SK-N-SH (cell line): ENCODE measurements at regions not wholly inside any gene's neighbourhood (a gene's known extent, or its start where the extent isn't known, plus 50 kb on each side); places are given as distances from the start of the nearest gene placed in this dataset.

Experiments used
- CTCF ChIA-PET: fragments of 300-600, 350-600 bp; formaldehyde crosslinking; extraction: SDS; loops from one replicate; lab custom pipeline; 2021; lab: Yijun Ruan, JAX
- POLR2A ChIA-PET: fragments of 350-600 bp; sonication (Branson Sonifier 250); formaldehyde crosslinking; extraction: SDS; loops from one replicate; lab custom pipeline; 2020; ENCODE audit warnings: antibody characterized with exemption, inconsistent platforms; lab: Yijun Ruan, JAX
- DNase-seq: peaks from one replicate; pipeline ENCODE4 v3.0.0; 2012
- H2AFZ ChIP-seq: fragments of 200-600 bp; sonication (generic); 2 replicates; pipeline ENCODE4 v1.8.1; 2016; ENCODE audit warnings: antibody characterized with exemption, mild to moderate bottlenecking, low read depth
- H3F3A ChIP-seq: fragments of 200-600 bp; sonication (generic); replicated peaks from 2 replicates; pipeline ENCODE3; 2016; ENCODE audit warnings: antibody characterized with exemption, mild to moderate bottlenecking; ENCODE audit not compliant: insufficient read depth
- H3K27ac ChIP-seq, 2 experiments: fragments of 200-500 bp in 1 of 2; fragments of 200-600 bp in 1 of 2; sonication (Bioruptor generic) in 1 of 2; sonication (generic), shearing (Covaris generic) in 1 of 2; 2 replicates each; pipeline versions ENCODE4 v1.5.1 to v1.6.1; 2014 to 2016; ENCODE audit warnings: low read depth in 2 of 2, inconsistent platforms in 1 of 2, low read length in 1 of 2, mild to moderate bottlenecking in 1 of 2, mixed read lengths in 1 of 2
- H3K27me3 ChIP-seq: fragments of 200-600 bp; sonication (generic), shearing (Covaris generic); 2 replicates; pipeline ENCODE4 v1.6.1; 2016; ENCODE audit warnings: mixed run types; ENCODE audit not compliant: insufficient read depth
- H3K36me3 ChIP-seq, 2 experiments: fragments of 200-500 bp in 1 of 2; fragments of 200-600 bp in 1 of 2; sonication (Bioruptor generic) in 1 of 2; sonication (generic) in 1 of 2; replicated peaks in 1 of 2; 2 replicates each; pipeline versions ENCODE3 to v1.5.1; 2014 to 2016; ENCODE audit warnings: low read length in 1 of 2, mild to moderate bottlenecking in 1 of 2; ENCODE audit not compliant: insufficient read depth in 2 of 2, control insufficient read depth in 1 of 2
- H3K4me1 ChIP-seq, 2 experiments: fragments of 200-500 bp in 1 of 2; fragments of 200-600 bp in 1 of 2; sonication (Bioruptor generic) in 1 of 2; sonication (generic), shearing (Covaris generic) in 1 of 2; 2 replicates each; pipeline versions ENCODE4 v1.5.1 to v1.6.1; 2014 to 2016; ENCODE audit warnings: low read depth in 1 of 2, low read length in 1 of 2, mixed run types in 1 of 2; ENCODE audit not compliant: insufficient read depth in 2 of 2, control insufficient read depth in 1 of 2
- H3K4me2 ChIP-seq: fragments of 200-600 bp; sonication (generic), shearing (Covaris generic); 2 replicates; pipeline ENCODE4 v1.6.1; 2017; ENCODE audit warnings: mixed run types
- H3K4me3 ChIP-seq, 2 experiments: fragments of 200-500 bp in 1 of 2; fragments of 200-600 bp in 1 of 2; sonication (Bioruptor generic) in 1 of 2; sonication (generic), shearing (Covaris generic) in 1 of 2; 2 replicates each; pipeline versions ENCODE4 v1.5.1 to v1.8.1; 2014 to 2016; ENCODE audit warnings: low read depth in 2 of 2, inconsistent platforms in 1 of 2, low read length in 1 of 2, mild to moderate bottlenecking in 1 of 2, mixed read lengths in 1 of 2, moderate library complexity in 1 of 2
- H3K79me2 ChIP-seq: fragments of 200-600 bp; sonication (generic); 2 replicates; pipeline ENCODE4 v1.8.1; 2017; ENCODE audit warnings: mild to moderate bottlenecking; ENCODE audit not compliant: insufficient read depth
- H3K9ac ChIP-seq: fragments of 200-600 bp; sonication (generic); 2 replicates; pipeline ENCODE4 v1.6.1; 2017; ENCODE audit warnings: mixed run types
- H3K9me2 ChIP-seq: fragments of 200-600 bp; sonication (generic); 2 replicates; pipeline ENCODE4 v1.6.1; 2017; ENCODE audit warnings: mixed run types
- H3K9me3 ChIP-seq: fragments of 200-600 bp; sonication (generic); 2 replicates; pipeline ENCODE4 v1.6.1; 2017; ENCODE audit warnings: mixed run types, mild to moderate bottlenecking, moderate library complexity
- H4K20me1 ChIP-seq: fragments of 200-600 bp; sonication (generic); 2 replicates; pipeline ENCODE4 v1.6.1; 2017; ENCODE audit warnings: mild to moderate bottlenecking, mixed run types; ENCODE audit not compliant: insufficient read depth
- CTCF ChIP-seq: fragments of 200-600 bp; sonication (generic); IDR thresholded peaks from 2 replicates; pipeline ENCODE4 v1.6.1; 2017; ENCODE audit warnings: antibody characterized with exemption, mild to moderate bottlenecking, moderate library complexity
- ELF1 ChIP-seq: IDR thresholded peaks from 2 replicates; pipeline ENCODE4 v1.4.0; 2012
- FOSL2 ChIP-seq: IDR thresholded peaks from 2 replicates; pipeline ENCODE4 v1.4.0; 2012; ENCODE audit warnings: low read depth, mild to moderate bottlenecking, moderate library complexity, borderline replicate concordance
- FOXJ3 ChIP-seq: sonication (generic); formaldehyde crosslinking; IDR thresholded peaks from 2 replicates; pipeline ENCODE4 v1.5.1; 2020; ENCODE audit warnings: mild to moderate bottlenecking, missing genetic modification reagents
- GATA2 ChIP-seq: sonication (generic); formaldehyde crosslinking; IDR thresholded peaks from 2 replicates; pipeline ENCODE4 v1.5.0; 2020; ENCODE audit warnings: mild to moderate bottlenecking, missing genetic modification reagents
- IRF3 ChIP-seq: fragments of 150-350 bp; IDR thresholded peaks from 2 replicates; pipeline ENCODE4 v1.6.1; 2016; ENCODE audit warnings: mild to moderate bottlenecking, low read depth, low read length
- JUND ChIP-seq: IDR thresholded peaks from 2 replicates; pipeline ENCODE4 v1.4.0; 2012
- NFIC ChIP-seq: IDR thresholded peaks from 2 replicates; pipeline ENCODE4 v1.4.0; 2012; ENCODE audit warnings: borderline replicate concordance
- POLR2AphosphoS5 ChIP-seq: IDR thresholded peaks from 2 replicates; pipeline ENCODE4 v1.6.1; 2012; ENCODE audit warnings: low read depth, low read length
- RAD21 ChIP-seq: IDR thresholded peaks from 2 replicates; pipeline ENCODE4 v1.6.1; 2012; ENCODE audit warnings: mild to moderate bottlenecking, low read length
- RXRA ChIP-seq: IDR thresholded peaks from 2 replicates; pipeline ENCODE4 v1.4.0; 2012; ENCODE audit warnings: low read depth, mild to moderate bottlenecking, borderline replicate concordance
- SIN3A ChIP-seq: IDR thresholded peaks from 2 replicates; pipeline ENCODE4 v1.6.1; 2012; ENCODE audit warnings: low read depth, mild to moderate bottlenecking, low read length, moderate library complexity, borderline replicate concordance
- TAF1 ChIP-seq: IDR thresholded peaks from 2 replicates; pipeline ENCODE4 v1.6.1; 2012; ENCODE audit warnings: low read depth, mild to moderate bottlenecking, low read length, moderate library complexity, borderline replicate concordance
- USF1 ChIP-seq: IDR thresholded peaks from 2 replicates; pipeline ENCODE4 v1.4.0; 2012; ENCODE audit warnings: low read depth, borderline replicate concordance
- YY1 ChIP-seq: IDR thresholded peaks from 2 replicates; pipeline ENCODE4 v1.4.0; 2012; ENCODE audit warnings: low read depth, mild to moderate bottlenecking
- WGBS: methylation state at CpG from one replicate; pipeline ENCODE4 v1.1.6; 2017; ENCODE audit warnings: low lambda C conversion rate; 5-methylcytosine and 5-hydroxymethylcytosine counted together

- Histone ChIP-seq H3K27ac (no peak overlapping the region), H3K9me3 (no peaks in the 10 kb centered on the region), H2AFZ (no peak overlapping the region), H3K27me3 (peaks cover 18% of the 10 kb centered on the region), H3K9me2 (no peaks in the 10 kb centered on the region), H4K20me1 (no peaks in the 10 kb centered on the region), H3K9ac (no peak overlapping the region), H3K4me3 (no peak overlapping the region), H3K4me2 (no peak overlapping the region), H3K36me3 (no peaks in the 10 kb centered on the region), H3K79me2 (no peaks in the 10 kb centered on the region), H3F3A (no peaks in the 10 kb centered on the region), H3K4me1 (peaks cover 0 to 33% of the 10 kb centered on the region in 2 experiments; a peak in 1 of 4 replicates)
- DNase-seq, result no peak
- ChIA-PET CTCF (interaction anchor here (0.7 to 0.9 kb wide), 2 partner anchors 23 to 535 kb away, joined by 3 to 4 read pairs; no protein-coding TSS in a partner anchor), POLR2A (no interaction called here)
- WGBS, result 57% methylated on average over 4 of the region's 4 CpGs
- no peak for TF ChIP-seq GATA2 (CRISPR knock-in tag)
- TF ChIP-seq RXRA, result no peak
- no peak for TF ChIP-seq JUND
These were observed 316.8 kb upstream of the TNRC6C start for GRCh38 chr17:77641718-77642117.

- ChIA-PET POLR2A (no interaction called here), CTCF (interaction anchor here (0.6 to 3.3 kb wide), 10 partner anchors 11 to 368 kb away, joined by 3 to 10 read pairs (median 4); no protein-coding TSS in a partner anchor)
- H3K4me3 ChIP-seq, result no peak overlapping the region
- H3K27me3 ChIP-seq, result peaks cover 11% of the 10 kb centered on the region
- H3K9me2 ChIP-seq, result no peaks in the 10 kb centered on the region
- no peaks in the 10 kb centered on the region for H3F3A ChIP-seq
- no peak overlapping the region for H2AFZ ChIP-seq
- H3K9me3 ChIP-seq, result no peaks in the 10 kb centered on the region
- H3K36me3 ChIP-seq, result no peaks in the 10 kb centered on the region
- H3K79me2 ChIP-seq, result no peaks in the 10 kb centered on the region
- no peak overlapping the region for H3K27ac ChIP-seq
- 65% methylated on average over 15 of the region's 15 CpGs for WGBS
- DNase-seq, result no peak
- H3K9ac ChIP-seq, result no peak overlapping the region
- no peak for TF ChIP-seq CTCF
- no peak for TF ChIP-seq RAD21
- TF ChIP-seq ELF1, result no peak
- TF ChIP-seq FOXJ3, result no peak
- TF ChIP-seq YY1, result no peak
- TF ChIP-seq FOSL2, result no peak
- no peak for TF ChIP-seq NFIC
- no peak for TF ChIP-seq RXRA
- TF ChIP-seq IRF3, result no peak
- TF ChIP-seq USF1, result no peak
- TF ChIP-seq SIN3A, result no peak
- no peak for TF ChIP-seq POLR2AphosphoS5
- TF ChIP-seq TAF1, result no peak
- TF ChIP-seq JUND, result no peak
- H3K4me2 ChIP-seq, result no peak overlapping the region
- no peaks in the 10 kb centered on the region for H4K20me1 ChIP-seq
- H3K4me1 ChIP-seq, result peaks cover 0 to 17% of the 10 kb centered on the region in 2 experiments; a peak in 1 of 4 replicates
These were observed 314.1 kb upstream of the TNRC6C start for GRCh38 chr17:77644181-77645071.
